H7 (cell line): ENCODE measurements at regions not wholly inside any gene's neighbourhood (a gene's known extent, or its start where the extent isn't known, plus 50 kb on each side); places are given as distances from the start of the nearest gene placed in this dataset.
A peak's percentile ranks its signal among the peaks of the same experiment; 100 is the strongest.

ENCODE experiments used
- DNase-seq: peaks from one replicate; pipeline ENCODE4 v3.0.0; 2012
- H3K27me3 ChIP-seq: 2 replicates; pipeline ENCODE4 v1.6.0; 2011; ENCODE audit warnings: mild to moderate bottlenecking, low read length; ENCODE audit not compliant: control insufficient read depth, insufficient read depth
- H3K36me3 ChIP-seq: replicated peaks from 2 replicates; pipeline ENCODE4 v1.5.1; 2011; ENCODE audit warnings: low read length; ENCODE audit not compliant: control insufficient read depth, insufficient read depth
- H3K4me3 ChIP-seq: 2 replicates; pipeline ENCODE4 v1.5.1; 2011; ENCODE audit warnings: low read depth, mild to moderate bottlenecking, control low read depth, low read length, moderate library complexity; ENCODE audit not compliant: insufficient read depth

- Histone ChIP-seq H3K27me3 (no peaks in the 10 kb centered on the region), H3K36me3 (no peaks in the 10 kb centered on the region), H3K4me3 (no peak overlapping the region)
- DNase-seq = peak; percentile 17
Observed at GRCh38 chr9:105126226-105126625, 118.2 kb upstream of the SLC44A1 start.

DNA sequence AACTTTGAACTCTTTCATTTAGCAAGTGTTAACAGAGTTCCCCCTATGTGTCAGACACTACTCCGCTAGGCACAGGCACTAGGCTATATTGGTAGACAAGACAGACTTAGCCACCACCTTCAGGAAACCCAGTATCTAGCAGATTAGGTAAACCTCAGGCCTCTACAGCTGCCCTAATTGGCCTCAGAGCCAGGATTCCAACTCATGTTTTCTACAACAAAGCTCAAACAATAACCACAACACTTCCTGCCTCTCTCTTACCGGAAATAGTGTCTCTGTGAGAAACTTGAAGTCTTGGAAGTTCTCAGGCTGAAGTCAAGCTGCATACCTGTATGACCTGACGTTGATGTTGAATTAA lies 116.6 kb upstream of the SLC44A1 start:
- no peak for DNase-seq

GRCh38 chr9:105128908-105129600 lies 115.4 kb upstream of the SLC44A1 start:
- DNase-seq = no peak

More for the DNA sequence above, 116.6 kb upstream of the SLC44A1 start:
- Histone ChIP-seq H3K27me3 (no peaks in the 10 kb centered on the region), H3K36me3 (no peaks in the 10 kb centered on the region), H3K4me3 (no peak overlapping the region)

GRCh38 chr9:105129731-105130130 lies 114.7 kb upstream of the SLC44A1 start:
- DNase-seq = no peak
- no peaks in the 10 kb centered on the region for H3K36me3 ChIP-seq
- H3K4me3 ChIP-seq = no peak overlapping the region
- H3K27me3 ChIP-seq = no peaks in the 10 kb centered on the region

More at GRCh38 chr9:105128908-105129600, 115.4 kb upstream of the SLC44A1 start:
- Histone ChIP-seq H3K4me3 (no peak overlapping the region), H3K36me3 (no peaks in the 10 kb centered on the region), H3K27me3 (no peaks in the 10 kb centered on the region)

DNA sequence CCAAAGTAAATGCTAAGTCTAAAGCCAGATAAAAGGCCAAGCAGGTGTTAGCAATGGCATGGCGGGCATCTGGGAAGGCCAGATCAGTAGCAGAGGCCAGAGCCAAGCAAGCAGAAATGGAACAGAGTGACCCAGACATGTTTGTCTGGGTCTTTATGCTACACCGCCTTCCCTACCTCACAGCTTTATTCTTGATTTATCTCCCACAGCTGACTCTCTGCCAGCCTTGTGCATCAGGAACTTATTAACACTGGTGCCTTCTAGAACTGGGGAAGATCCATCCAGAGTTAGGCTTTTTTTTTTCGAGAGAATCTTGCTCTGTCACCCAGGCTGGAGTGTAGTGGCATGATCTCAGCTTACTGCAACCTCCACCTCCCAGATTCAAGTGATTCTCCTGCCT lies 112.5 kb upstream of the SLC44A1 start:
- Histone ChIP-seq H3K27me3 (no peaks in the 10 kb centered on the region), H3K4me3 (no peak overlapping the region), H3K36me3 (no peaks in the 10 kb centered on the region)
- DNase-seq = no peak

- no peaks in the 10 kb centered on the region for H3K27me3 ChIP-seq
- no peaks in the 10 kb centered on the region for H3K36me3 ChIP-seq
- DNase-seq = no peak
- H3K4me3 ChIP-seq = no peak overlapping the region
Observed at GRCh38 chr9:105132606-105133005, 111.8 kb upstream of the SLC44A1 start.

DNA sequence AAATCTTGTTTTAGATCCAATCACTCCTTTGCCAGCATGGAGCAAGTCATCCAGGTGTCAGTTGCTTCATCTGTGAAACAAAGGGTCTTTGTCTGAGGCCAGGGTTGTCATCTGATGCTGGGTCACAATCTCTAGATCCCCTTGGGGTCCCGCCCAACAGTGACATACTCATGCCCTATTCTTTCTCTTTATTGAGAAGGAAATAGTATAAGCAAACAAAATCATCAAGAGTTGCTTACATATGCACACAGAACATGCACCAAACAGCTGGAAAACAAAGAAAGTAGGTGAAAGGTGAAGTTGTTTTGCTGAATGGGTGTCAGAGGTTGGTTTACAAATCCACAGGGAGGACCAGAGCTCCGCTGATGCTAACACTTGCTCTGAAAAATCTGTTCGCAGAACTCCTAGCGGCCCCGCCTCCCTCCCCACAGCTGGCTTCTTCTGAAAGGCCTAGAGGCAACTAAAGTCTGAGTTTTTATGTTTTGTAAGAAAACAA lies 106.1 kb upstream of the SLC44A1 start:
- no peak overlapping the region for H3K4me3 ChIP-seq
- H3K27me3 ChIP-seq = no peaks in the 10 kb centered on the region
- H3K36me3 ChIP-seq = no peaks in the 10 kb centered on the region
- DNase-seq = peak; percentile 60

GRCh38 chr9:105141146-105141975 lies 103.1 kb upstream of the SLC44A1 start:
- Histone ChIP-seq H3K27me3 (no peaks in the 10 kb centered on the region), H3K4me3 (no peak overlapping the region), H3K36me3 (no peaks in the 10 kb centered on the region)
- no peak for DNase-seq

- Histone ChIP-seq H3K36me3 (no peaks in the 10 kb centered on the region), H3K4me3 (no peak overlapping the region), H3K27me3 (no peaks in the 10 kb centered on the region)
- no peak for DNase-seq
Observed at GRCh38 chr9:105141976-105142250, 102.5 kb upstream of the SLC44A1 start.

- no peaks in the 10 kb centered on the region for H3K27me3 ChIP-seq
- no peak overlapping the region for H3K4me3 ChIP-seq
- DNase-seq = no peak
- no peaks in the 10 kb centered on the region for H3K36me3 ChIP-seq
Observed at GRCh38 chr9:105142406-105143135, 101.9 kb upstream of the SLC44A1 start.

DNA sequence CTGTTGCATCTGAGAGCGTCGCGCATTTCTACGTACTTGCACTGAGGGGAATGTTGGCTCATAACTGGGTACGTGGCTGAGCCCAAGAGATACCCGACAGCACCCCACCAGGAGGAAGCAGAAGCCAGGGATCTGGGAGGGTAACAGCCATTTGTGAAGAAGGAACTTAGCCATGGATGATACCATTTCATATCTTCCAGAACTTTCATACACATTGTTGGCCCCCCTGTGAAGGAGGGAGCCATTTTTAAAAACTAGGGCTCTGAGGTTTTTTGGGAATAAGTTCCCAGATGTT lies 101.4 kb upstream of the SLC44A1 start:
- H3K4me3 ChIP-seq = no peak overlapping the region
- DNase-seq = no peak

GRCh38 chr9:105144076-105144475 lies 100.4 kb upstream of the SLC44A1 start:
- Histone ChIP-seq H3K36me3 (no peaks in the 10 kb centered on the region), H3K4me3 (no peak overlapping the region), H3K27me3 (no peaks in the 10 kb centered on the region)
- no peak for DNase-seq

More for the DNA sequence above, 101.4 kb upstream of the SLC44A1 start:
- Histone ChIP-seq H3K27me3 (no peaks in the 10 kb centered on the region), H3K36me3 (no peaks in the 10 kb centered on the region)

- H3K27me3 ChIP-seq = no peaks in the 10 kb centered on the region
- H3K36me3 ChIP-seq = no peaks in the 10 kb centered on the region
- H3K4me3 ChIP-seq = no peak overlapping the region
- DNase-seq = no peak
Observed at GRCh38 chr9:105144841-105145240, 99.6 kb upstream of the SLC44A1 start.

GRCh38 chr9:105146677-105147076 lies 97.8 kb upstream of the SLC44A1 start:
- no peak for DNase-seq
- Histone ChIP-seq H3K36me3 (no peaks in the 10 kb centered on the region), H3K27me3 (no peaks in the 10 kb centered on the region)

More at GRCh38 chr9:105146677-105147076, 97.8 kb upstream of the SLC44A1 start:
- H3K4me3 ChIP-seq = no peak overlapping the region
